Left renal cortex interstitium (tissue), 4 donors: ENCODE measurements at regions not wholly inside any gene's neighbourhood (a gene's known extent, or its start where the extent isn't known, plus 50 kb on each side); places are given as distances from the start of the nearest gene placed in this dataset.

Experiments
- DNase-seq, 4 donors: peaks; one replicate each; pipeline ENCODE4 v3.0.0-alpha.2; 2013; ENCODE audit warnings: low read depth in 4 of 4, low spot score in 2 of 4, missing footprints in 1 of 4

GRCh38 chr20:24081077-24081476 is 92.5 kb upstream of the GGTLC1 start:
- DNase-seq = no peak

DNA sequence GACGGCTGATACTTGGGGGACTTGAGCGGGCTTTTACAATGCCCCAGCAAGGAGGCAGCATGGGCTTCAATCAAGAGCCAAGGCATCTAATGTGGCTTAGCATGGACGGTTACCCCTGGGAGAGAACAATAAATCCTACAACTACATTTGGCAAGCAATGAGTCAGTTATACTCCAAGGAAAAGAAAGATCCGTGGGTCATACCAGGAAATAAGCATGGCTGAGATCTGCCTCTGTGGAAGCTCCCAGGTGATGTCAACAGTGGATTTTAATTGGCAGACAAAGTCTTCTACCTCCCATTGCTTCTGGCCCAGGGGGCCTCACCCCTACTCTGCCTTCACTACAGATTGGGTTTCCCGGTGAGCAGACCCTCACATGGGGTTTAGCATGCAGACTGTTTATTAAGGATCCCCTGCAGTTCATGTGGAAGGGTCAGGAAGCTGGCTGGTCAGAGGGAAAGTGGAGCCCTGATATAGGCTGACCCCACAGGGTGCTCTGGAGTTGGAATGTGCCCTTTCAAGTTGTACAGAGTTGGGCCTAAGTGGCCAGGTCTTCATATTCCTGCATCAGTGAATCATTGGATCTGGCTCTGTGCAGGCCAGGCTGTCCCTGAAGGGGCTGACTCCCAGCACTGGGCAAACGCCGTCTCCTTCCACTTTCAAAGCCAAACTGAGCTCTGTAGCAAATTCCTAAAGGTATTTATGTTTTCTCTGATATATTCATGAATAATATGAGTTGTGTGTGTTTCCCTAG is 91.3 kb upstream of the GGTLC1 start:
- DNase-seq = no peak

DNA sequence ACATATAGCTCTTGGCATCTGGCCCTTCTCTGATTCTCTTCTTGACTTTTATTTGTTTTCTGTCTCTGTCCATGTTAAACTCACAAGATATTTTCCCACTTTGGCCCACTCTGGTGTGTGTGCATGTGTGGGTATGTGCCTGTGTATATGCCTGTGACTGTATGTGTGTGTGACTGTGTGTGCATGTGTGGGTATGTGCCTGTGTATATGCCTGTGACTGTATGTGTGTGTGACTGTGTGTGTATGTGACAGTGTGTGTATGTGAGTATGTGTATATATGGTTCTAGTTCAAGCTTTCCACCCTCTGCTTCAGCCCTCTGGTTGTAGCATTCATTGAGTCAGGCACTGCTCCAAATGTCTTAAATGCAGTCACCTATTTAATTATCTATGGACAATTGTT is 88.6 kb upstream of the GGTLC1 start:
- no peak for DNase-seq

GRCh38 chr20:24070679-24071078 is 82.1 kb upstream of the GGTLC1 start:
- no peak for DNase-seq

- DNase-seq = no peak
These were observed 77.6 kb upstream of the GGTLC1 start for GRCh38 chr20:24066076-24066700.

DNA sequence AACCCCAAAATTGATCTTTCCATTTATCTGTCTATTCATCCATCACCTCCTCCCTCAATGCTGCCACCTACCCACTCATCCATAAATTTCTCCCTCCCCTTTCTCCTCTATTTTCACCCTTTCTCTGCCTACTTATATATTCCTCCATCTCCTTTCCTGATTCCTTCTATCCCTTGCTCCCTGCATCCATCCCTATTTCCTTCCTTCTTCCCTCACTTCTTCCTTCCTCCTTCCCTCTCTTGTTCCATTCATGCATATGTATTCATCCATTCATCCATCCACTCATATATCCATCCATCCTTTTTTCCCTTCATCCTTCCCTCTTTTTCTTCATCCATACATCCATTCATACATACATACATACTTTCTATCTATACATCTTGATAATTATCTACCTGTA is 76.3 kb upstream of the GGTLC1 start:
- no peak for DNase-seq

DNA sequence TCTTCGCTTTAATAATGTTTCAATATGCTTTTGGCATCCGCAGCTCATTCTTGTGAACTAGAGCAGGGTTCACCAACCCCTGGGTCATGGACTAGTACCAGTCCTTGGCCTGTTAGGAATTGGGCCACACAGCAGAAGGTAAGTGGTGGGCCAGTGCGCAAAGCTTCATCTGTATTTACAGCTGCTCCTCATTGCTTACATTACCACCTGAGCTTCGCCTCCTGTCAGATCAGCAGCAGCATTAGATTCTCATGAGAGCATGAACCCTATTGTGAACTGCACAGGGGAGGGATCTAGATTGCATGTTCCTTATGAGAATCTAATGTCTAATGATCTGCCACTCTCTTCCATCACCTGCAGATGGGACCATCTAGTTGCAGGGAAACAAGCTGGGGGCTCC is 75.5 kb upstream of the GGTLC1 start:
- no peak for DNase-seq

DNA sequence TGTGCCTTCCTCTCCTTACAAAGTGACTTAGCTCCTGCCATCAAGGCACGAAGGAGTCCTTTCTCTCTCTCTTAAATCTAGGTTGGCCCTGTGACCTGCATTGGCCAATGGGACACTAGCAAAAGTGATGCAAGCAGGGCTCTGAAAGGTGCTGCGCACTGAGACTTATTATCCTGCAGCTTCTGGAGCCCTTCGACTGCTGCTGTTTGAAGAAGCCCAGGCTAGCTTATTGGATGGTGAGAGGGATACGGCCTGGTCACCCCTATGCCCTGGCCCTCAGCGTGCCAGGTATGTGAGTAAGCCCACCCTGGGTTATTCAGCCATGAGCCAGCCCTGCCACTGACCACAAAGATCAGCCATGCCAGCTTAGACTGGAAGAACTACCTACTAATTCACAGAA is 74.5 kb upstream of the GGTLC1 start:
- DNase-seq = no peak

DNA sequence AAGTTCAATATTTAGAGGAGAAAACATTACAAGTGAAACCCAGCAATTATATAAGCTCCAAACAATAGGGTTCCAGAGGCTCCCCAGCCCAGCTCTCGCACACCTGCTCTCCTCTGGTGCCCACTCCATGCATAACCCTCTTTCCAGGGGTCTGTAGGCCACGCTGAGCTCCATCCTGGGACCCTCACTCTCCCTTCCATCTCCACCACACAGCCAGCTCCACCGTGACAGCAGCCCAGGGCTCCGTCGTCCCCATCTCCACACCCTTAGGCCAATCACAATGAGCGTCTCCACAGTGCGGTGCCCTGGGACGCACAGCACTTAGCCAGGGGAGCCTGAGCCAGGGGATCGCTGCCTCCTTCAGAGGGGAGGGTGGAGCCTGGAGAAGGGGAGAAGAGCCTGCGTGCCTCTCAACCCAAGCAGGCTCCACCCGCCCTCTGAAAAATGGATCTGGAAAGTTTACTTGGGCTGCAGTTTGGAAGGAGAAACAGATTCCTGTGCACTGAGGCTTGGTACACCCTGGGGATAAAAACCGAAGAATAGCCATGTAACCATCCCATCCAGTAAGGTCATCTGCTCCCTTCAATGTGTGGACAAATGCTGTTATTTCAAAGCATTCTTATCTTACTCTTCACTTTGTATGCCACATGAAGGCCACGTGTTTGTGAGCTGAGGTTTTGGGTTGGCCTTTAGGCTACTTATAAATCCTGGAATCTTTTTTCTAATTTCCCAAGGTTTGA is 72.4 kb upstream of the GGTLC1 start:
- no peak for DNase-seq

DNA sequence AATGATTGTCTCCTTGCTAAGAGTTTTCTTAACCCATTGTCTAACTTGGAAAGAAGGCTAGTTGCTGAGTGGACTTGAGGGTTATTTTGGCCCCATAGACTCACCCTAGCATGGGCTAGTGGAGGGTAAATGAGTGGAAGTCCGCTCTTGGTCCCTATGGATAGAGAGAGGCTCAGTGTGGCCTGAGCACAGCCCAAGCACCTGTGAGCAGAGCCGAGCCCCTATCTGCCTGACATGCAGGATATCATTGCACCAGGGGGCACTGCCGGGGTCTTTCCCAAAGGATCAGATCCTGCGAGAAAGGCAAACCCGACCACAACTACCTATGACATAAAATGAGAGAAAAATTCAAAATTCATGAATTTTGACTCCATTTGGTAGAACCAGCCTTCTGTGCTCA is 70.6 kb upstream of the GGTLC1 start:
- no peak for DNase-seq

DNA sequence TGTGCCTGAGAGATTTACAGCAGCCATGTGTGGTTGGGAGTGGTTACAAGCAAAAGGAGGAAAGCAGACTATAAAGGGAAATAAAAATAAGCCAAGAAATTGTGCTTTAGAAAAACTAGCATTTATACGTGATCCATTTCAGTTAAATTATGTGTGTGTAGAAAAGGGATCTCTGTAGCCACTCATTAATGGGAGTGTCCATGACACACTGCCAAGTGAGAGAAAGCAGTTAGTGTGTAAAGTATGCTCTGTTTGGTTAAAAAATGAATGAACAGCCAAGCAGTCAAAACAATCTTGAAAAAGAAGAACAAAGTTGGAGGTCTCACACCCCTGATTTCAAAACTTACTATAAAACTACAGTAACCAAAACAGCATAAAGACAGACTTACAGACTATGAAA is 67.9 kb upstream of the GGTLC1 start:
- no peak for DNase-seq

DNA sequence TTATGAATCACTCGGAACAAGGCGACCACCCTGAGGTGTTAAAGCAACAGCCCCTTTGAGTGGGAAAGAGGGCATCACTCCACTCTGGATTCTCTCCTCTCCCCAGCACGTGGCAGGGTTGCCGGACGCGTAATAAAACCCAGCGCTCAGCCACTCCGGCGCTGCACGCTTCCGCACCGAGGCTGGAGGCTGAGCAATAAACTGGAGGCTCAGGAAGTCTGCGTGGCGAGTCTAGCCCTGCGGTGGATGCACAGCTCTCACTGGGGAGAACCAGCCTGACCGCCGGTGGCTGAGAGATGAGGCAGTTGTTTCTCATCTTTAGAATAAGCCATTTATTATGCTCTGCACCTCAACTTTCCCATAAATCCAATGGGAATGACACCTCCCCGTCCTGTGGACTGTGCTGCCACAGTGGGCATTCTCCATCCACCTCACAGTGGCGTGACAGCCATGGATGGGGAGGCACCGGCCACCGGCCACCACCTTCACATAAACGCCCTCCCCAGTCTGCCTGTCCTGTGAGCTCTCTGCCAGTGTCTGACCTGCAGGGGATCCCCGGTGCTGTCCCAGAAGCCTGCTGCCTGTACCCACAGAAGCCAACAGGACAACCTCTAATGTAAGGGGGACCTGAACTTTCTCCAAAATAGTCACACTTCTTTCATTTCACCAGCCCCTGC is 64.2 kb upstream of the GGTLC1 start:
- no peak for DNase-seq

- no peak for DNase-seq
These were observed 62.6 kb upstream of the GGTLC1 start for GRCh38 chr20:24051160-24051559.

GRCh38 chr20:24050119-24050518 is 61.5 kb upstream of the GGTLC1 start:
- no peak for DNase-seq

DNA sequence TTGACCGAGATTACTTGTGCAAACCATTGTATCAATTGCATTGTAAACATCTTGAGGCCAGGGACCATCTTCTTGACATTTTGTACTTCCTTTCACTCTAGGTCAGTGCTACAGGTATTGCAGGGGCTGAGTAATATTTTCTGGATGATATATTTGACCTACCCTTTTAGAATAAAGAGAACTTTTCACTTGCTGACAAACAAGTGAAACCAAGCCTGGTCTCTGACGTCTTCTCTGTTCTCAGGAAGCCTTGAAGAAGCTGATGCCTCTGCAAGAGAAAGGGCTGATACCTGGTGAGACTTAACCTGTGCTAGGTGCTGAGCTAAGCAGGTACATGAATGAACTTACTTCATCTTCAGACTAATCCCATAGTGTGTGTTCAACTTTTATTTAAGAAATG is 60.5 kb upstream of the GGTLC1 start:
- DNase-seq = no peak

GRCh38 chr20:24048024-24048611 is 59.5 kb upstream of the GGTLC1 start:
- peak in 1 of 4 donors; percentile 26 for DNase-seq

DNA sequence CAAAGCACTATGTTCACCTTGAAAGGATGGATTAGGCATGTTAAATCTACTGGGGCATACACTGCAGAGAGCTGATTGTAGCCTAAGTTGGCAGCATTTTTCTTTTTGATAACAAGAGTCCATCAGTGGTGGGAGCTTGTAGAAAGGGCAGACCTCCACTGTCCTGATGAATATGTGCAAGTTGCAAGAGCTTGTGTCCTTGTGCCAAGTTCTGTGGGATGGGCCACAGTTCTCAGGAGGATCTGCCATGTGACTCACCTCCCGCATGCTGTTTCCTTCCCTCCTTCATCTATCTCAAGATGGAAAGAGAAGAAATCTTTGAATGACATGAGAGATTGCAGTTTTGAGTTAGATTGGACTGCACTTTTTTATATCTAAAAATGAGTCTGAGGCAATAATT is 58.3 kb upstream of the GGTLC1 start:
- DNase-seq = no peak

- DNase-seq = no peak
These were observed 57.2 kb upstream of the GGTLC1 start for GRCh38 chr20:24045621-24046318.

DNA sequence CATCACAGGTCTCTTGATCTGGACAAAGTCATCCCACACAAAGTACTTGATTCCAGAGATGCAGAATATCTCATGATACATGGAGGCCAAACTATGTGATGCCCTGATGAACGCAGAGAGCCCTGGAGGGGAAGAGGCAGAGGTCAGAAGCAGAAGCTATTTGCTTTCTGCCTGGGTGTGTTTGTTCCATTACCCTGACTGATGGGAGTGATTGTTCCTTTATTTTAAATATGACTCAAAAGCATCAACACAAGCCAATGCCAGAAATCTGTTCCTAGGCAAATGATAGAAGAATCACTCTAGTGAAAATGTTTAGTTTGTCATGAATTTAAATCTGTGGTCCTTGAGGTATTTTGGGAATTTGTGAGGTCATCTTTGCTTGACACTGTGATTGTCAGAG is 54.7 kb upstream of the GGTLC1 start:
- no peak for DNase-seq

GRCh38 chr20:24042646-24043045 is 54.1 kb upstream of the GGTLC1 start:
- no peak for DNase-seq
